Activated T-helper 17 cell treated with anti-CD3 and anti-CD28 coated beads, Interleukin-2, amount 50 U/mL, for 72 hours (primary cell): ENCODE measurements at regions not wholly inside any gene's neighbourhood (a gene's known extent, or its start where the extent isn't known, plus 50 kb on each side); places are given as distances from the start of the nearest gene placed in this dataset.
"Not testable (repeated sequence)": the region's sequence is repeated elsewhere in the genome, so short reads cannot be mapped to it uniquely, and the experiment has no call there.

Experiments used
- ATAC-seq: fragments of 150-1000 bp; cut with Tn5 transposase; replicated peaks from 2 replicates; pipeline ENCODE4 v1.10.0; 2021; ENCODE audit warnings: mild to moderate bottlenecking, moderate library complexity
- H3K27ac Mint-ChIP-seq: one replicate; pipeline ENCODE4 v1.8.0; 2022; ENCODE audit warnings: mixed read lengths
- H3K27me3 Mint-ChIP-seq: one replicate; pipeline ENCODE4 v1.8.0; 2022; ENCODE audit warnings: mixed read lengths
- H3K36me3 Mint-ChIP-seq: one replicate; pipeline ENCODE4 v1.8.0; 2022; ENCODE audit warnings: low read depth, mild to moderate bottlenecking, mixed read lengths
- H3K4me1 Mint-ChIP-seq: one replicate; pipeline ENCODE4 v1.8.0; 2022; ENCODE audit warnings: mixed read lengths
- H3K4me3 Mint-ChIP-seq: one replicate; pipeline ENCODE4 v1.8.0; 2022; ENCODE audit warnings: mild to moderate bottlenecking, mixed read lengths
- H3K9me3 Mint-ChIP-seq: one replicate; pipeline ENCODE4 v1.8.0; 2022; ENCODE audit warnings: mixed read lengths

DNA sequence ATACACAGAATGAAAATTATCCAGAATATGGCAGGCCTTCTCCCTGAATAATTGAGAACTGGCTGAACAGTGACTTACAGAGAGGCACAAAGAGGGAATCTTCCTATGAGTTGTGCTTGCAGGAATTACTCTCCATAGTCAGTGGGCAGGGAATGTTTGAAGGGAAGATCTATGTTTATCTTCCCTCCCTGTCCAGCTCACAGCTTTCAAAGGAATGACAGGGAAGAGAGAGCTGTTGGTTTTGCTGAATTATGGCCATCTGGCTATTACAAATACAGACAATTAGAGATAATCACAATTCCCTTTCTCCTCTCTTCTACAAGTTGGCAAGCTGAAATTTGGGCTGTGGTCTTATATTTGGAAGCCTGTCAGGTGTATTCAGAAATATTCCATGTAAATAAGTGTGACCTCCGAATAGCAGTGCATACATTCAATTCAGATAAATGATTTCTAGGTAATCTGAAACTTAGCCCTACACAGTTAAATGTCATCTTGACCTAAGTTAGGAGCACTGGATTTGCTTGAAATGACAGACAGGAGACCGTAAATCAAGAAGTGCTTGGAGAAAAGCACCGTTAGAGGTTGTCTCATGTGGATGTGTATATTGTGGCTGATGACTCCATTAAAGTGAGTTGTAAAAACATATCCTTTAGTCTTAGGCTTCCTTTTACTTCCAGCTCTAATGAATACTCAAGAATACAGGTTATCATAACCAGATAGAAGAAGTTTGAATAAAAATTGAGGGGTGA, 136.8 kb downstream of the C4orf33 start:
- no peaks in the 10 kb centered on the region for H3K4me1 Mint-ChIP-seq
- peaks cover 6% of the 10 kb centered on the region for H3K27me3 Mint-ChIP-seq
- ATAC-seq = no peak
- H3K9me3 Mint-ChIP-seq = no peaks in the 10 kb centered on the region
- H3K36me3 Mint-ChIP-seq = no peaks in the 10 kb centered on the region
- no peak overlapping the region for H3K27ac Mint-ChIP-seq
- H3K4me3 Mint-ChIP-seq = no peak overlapping the region

GRCh38 chr4:129233691-129234090, 137.7 kb downstream of the C4orf33 start:
- ATAC-seq = no peak
- Mint-ChIP-seq H3K36me3 (no peaks in the 10 kb centered on the region), H3K27ac (no peak overlapping the region), H3K9me3 (no peaks in the 10 kb centered on the region), H3K4me1 (no peaks in the 10 kb centered on the region), H3K27me3 (peaks cover 6% of the 10 kb centered on the region), H3K4me3 (no peak overlapping the region)

DNA sequence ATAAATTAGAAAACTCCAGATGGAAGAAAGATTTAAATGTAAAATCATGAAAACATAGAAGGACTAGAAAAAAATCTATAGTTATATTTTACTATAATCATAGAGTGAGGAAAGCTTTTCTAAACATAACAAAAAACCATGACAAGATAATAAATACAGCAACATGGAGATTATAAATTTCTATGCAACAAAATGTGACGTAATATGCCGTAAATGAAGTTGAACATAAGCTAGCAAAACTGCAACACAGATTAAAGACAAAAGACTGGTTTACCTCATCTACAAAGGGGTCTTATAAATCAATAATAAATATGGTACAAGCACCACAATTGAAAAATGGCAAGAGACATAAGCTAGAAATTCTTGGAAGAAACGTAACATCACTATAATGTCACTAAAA, 140.4 kb downstream of the C4orf33 start:
- Mint-ChIP-seq H3K9me3 (no peaks in the 10 kb centered on the region), H3K4me1 (no peaks in the 10 kb centered on the region), H3K36me3 (no peaks in the 10 kb centered on the region), H3K4me3 (no peak overlapping the region), H3K27me3 (peaks cover 6% of the 10 kb centered on the region), H3K27ac (no peak overlapping the region)
- ATAC-seq = no peak

DNA sequence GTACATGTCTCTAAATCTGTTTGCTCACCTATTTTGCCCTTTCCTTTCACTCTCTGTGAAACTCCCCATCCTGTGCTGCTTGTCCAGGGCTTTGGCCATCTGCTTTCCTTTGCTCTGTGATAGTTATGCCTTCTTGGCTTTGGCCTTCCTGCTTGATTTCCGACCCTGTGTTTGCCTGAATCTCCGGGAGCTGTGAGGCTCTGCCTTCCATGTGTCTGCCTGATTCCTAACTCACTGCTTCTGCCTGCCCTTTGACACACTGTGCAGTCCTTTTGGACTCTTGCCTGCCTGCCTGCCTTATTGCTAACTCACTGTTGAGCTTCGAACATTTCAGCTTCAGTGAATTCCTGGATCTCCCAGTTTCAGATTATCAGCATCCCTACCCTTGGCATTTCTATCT, 143.1 kb downstream of the C4orf33 start:
- Mint-ChIP-seq H3K9me3 (no peaks in the 10 kb centered on the region), H3K4me3 (no peak overlapping the region), H3K36me3 (no peaks in the 10 kb centered on the region), H3K27me3 (peaks cover 6% of the 10 kb centered on the region), H3K27ac (no peak overlapping the region), H3K4me1 (no peaks in the 10 kb centered on the region)
- no peak for ATAC-seq

GRCh38 chr4:129240816-129241215, 144.9 kb downstream of the C4orf33 start:
- no peaks in the 10 kb centered on the region for H3K9me3 Mint-ChIP-seq
- no peak for ATAC-seq
- no peaks in the 10 kb centered on the region for H3K4me1 Mint-ChIP-seq
- no peaks in the 10 kb centered on the region for H3K36me3 Mint-ChIP-seq
- H3K27me3 Mint-ChIP-seq = peaks cover 6% of the 10 kb centered on the region
- no peak overlapping the region for H3K27ac Mint-ChIP-seq
- H3K4me3 Mint-ChIP-seq = no peak overlapping the region

GRCh38 chr4:129246145-129246544, 150.2 kb downstream of the C4orf33 start:
- H3K27ac Mint-ChIP-seq = no peak overlapping the region
- H3K27me3 Mint-ChIP-seq = peaks cover 5% of the 10 kb centered on the region
- no peak for ATAC-seq
- H3K4me1 Mint-ChIP-seq = no peaks in the 10 kb centered on the region
- no peaks in the 10 kb centered on the region for H3K9me3 Mint-ChIP-seq
- no peaks in the 10 kb centered on the region for H3K36me3 Mint-ChIP-seq
- no peak overlapping the region for H3K4me3 Mint-ChIP-seq

DNA sequence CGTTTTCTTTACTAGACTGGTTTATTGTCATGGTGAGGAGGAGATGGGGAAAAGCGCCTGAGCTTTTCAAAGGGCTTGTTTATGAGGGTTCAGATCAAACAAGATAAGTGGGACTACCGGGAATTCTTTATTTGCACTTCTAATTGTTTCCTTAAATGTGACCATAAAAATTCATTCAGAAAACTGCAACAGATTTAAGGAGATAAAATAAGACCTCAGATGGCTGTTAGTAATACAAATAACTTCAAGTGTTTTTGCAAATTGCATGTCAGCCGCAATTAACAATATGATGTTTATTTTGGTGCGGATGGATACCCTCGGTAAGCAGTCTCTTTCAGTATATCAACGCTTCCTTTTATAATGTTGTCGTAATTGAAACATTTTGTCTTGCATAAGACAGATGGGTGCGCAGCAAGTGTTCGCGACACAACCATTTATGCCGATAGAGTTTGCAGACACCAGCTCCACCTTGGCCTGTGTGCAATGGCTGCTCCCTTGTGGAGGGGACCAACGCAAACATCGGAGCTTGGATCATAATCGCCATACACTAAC, 151.0 kb downstream of the C4orf33 start:
- Mint-ChIP-seq H3K4me3 (no peak overlapping the region), H3K9me3 (no peaks in the 10 kb centered on the region), H3K27me3 (peaks cover 5% of the 10 kb centered on the region), H3K4me1 (no peaks in the 10 kb centered on the region), H3K36me3 (no peaks in the 10 kb centered on the region), H3K27ac (no peak overlapping the region)
- ATAC-seq = no peak

- H3K4me1 Mint-ChIP-seq = no peaks in the 10 kb centered on the region
- peaks cover 5% of the 10 kb centered on the region for H3K27me3 Mint-ChIP-seq
- no peak overlapping the region for H3K27ac Mint-ChIP-seq
- H3K36me3 Mint-ChIP-seq = no peaks in the 10 kb centered on the region
- no peak for ATAC-seq
- H3K9me3 Mint-ChIP-seq = no peaks in the 10 kb centered on the region
- no peak overlapping the region for H3K4me3 Mint-ChIP-seq
Measured at GRCh38 chr4:129248621-129249020, 152.7 kb downstream of the C4orf33 start.

DNA sequence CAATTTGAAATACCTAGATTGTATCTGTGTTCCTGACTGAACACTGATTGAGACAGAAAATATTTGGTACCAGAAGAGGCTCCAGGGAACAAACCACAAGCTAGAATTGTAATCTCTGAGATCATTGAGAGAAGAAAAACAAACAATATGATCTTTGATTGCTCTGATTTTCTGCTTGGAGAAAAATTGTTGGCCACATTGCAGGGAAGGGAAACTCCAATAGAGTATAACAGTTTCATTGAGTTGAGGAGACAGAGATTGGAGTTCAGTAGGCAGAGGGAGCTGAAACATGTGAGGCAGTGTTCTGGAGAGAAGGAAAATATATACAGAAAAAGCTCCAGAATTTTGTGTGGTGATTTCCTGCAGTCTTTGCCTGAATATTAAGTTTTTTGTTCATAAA, 158.2 kb downstream of the C4orf33 start:
- H3K4me3 Mint-ChIP-seq = no peak overlapping the region
- ATAC-seq = no peak
- H3K36me3 Mint-ChIP-seq = no peaks in the 10 kb centered on the region
- no peak overlapping the region for H3K27ac Mint-ChIP-seq
- no peaks in the 10 kb centered on the region for H3K4me1 Mint-ChIP-seq
- H3K27me3 Mint-ChIP-seq = peaks cover 3% of the 10 kb centered on the region
- H3K9me3 Mint-ChIP-seq = no peaks in the 10 kb centered on the region

DNA sequence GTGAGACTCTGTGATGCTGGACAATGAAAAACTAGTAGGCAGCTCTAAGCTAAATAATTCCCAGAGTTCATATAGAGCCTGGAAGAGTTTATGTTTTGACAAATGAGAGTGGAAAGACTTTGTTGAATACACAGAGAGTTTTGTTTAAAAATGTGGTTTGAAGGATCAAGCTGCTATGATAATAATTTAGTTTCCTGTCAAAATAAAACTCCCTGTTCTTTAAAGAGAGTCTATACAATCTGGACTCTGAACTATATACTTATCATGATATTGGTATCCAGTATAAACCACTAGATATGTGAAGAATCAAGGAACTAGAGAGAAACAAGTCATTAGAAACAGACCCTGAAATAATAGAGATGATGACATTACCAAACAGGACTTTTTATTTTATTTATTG, 158.6 kb downstream of the C4orf33 start:
- no peak overlapping the region for H3K27ac Mint-ChIP-seq
- ATAC-seq = no peak
- H3K4me1 Mint-ChIP-seq = no peaks in the 10 kb centered on the region
- H3K4me3 Mint-ChIP-seq = no peak overlapping the region
- H3K27me3 Mint-ChIP-seq = peaks cover 3% of the 10 kb centered on the region
- H3K9me3 Mint-ChIP-seq = no peaks in the 10 kb centered on the region
- H3K36me3 Mint-ChIP-seq = no peaks in the 10 kb centered on the region

GRCh38 chr4:129261584-129261983, 165.6 kb downstream of the C4orf33 start:
- H3K27me3 Mint-ChIP-seq = peaks cover 3% of the 10 kb centered on the region
- H3K9me3 Mint-ChIP-seq = peaks cover 3% of the 10 kb centered on the region
- H3K36me3 Mint-ChIP-seq = no peaks in the 10 kb centered on the region
- no peak overlapping the region for H3K4me3 Mint-ChIP-seq
- ATAC-seq = no peak
- H3K4me1 Mint-ChIP-seq = peaks cover 3% of the 10 kb centered on the region
- no peak overlapping the region for H3K27ac Mint-ChIP-seq

DNA sequence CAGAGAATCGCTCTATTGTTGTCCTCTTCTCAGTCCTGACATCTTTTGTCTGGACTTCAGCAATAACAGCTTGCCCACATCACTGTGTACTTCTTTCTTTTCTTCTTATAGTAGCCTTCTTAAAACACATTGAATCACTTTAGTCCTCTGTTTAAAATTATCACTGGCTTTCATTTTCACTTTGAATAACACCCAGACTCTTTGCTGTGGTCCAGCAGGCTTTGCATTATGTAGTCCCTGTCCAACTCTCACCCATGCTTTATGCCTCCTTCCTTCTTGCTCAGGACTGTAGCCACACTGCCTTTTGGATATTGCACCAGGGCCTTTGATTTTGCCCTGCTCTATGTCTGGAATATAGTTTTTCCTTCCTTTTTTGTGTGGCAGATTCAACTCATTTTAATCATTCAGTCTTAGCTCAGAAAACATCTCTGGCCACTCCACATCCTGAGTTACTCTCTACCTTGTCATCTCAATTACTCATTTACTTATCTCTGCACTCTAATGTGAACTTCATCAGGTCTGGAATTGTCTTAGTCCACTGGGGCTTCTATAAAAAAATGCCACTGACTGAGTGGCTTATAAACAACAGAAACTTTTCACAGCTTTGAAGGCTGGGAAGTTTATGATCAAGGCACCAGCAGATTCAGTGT, 168.2 kb downstream of the C4orf33 start:
- peak overlapping the region; percentile 4 for H3K4me3 Mint-ChIP-seq
- peaks cover 3% of the 10 kb centered on the region for H3K27me3 Mint-ChIP-seq
- ATAC-seq = peak; percentile 68
- H3K4me1 Mint-ChIP-seq = peaks cover 3% of the 10 kb centered on the region
- H3K27ac Mint-ChIP-seq = no peak overlapping the region
- no peaks in the 10 kb centered on the region for H3K36me3 Mint-ChIP-seq
- peaks cover 3% of the 10 kb centered on the region for H3K9me3 Mint-ChIP-seq

- Mint-ChIP-seq H3K27me3 (peaks cover 4% of the 10 kb centered on the region), H3K27ac (no peak overlapping the region), H3K4me3 (no peak overlapping the region), H3K4me1 (no peaks in the 10 kb centered on the region), H3K36me3 (no peaks in the 10 kb centered on the region), H3K9me3 (no peaks in the 10 kb centered on the region)
- ATAC-seq = no peak
Measured at GRCh38 chr4:129278868-129279267, 182.9 kb downstream of the C4orf33 start.

GRCh38 chr4:129282293-129282692, 186.3 kb downstream of the C4orf33 start:
- H3K9me3 Mint-ChIP-seq = no peaks in the 10 kb centered on the region
- peaks cover 4% of the 10 kb centered on the region for H3K27me3 Mint-ChIP-seq
- no peak overlapping the region for H3K4me3 Mint-ChIP-seq
- no peaks in the 10 kb centered on the region for H3K4me1 Mint-ChIP-seq
- H3K27ac Mint-ChIP-seq = no peak overlapping the region
- no peaks in the 10 kb centered on the region for H3K36me3 Mint-ChIP-seq
- ATAC-seq = no peak

DNA sequence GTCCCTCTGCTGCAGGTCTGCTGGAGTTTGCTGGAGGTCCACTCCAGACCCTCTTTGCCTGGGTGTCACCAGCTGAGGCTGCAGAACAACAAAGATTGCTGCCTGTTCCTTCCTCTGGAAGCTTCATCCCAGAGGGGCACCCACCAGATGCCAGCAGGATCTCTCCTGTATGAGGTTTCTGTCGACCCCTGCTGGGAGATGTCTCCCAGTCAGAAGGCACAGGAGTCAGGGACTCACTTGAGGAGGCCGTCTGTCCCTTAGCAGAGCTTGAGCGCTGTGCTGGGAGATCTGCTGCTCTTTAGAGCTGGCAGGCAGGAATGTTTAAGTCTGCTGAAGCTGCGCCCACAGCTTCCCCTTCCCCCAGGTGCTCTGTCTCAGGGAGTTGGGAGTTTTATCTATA, 196.2 kb downstream of the C4orf33 start:
- peaks cover 13% of the 10 kb centered on the region for H3K27me3 Mint-ChIP-seq
- H3K9me3 Mint-ChIP-seq, ATAC-seq, H3K4me1 Mint-ChIP-seq, H3K36me3 Mint-ChIP-seq, H3K4me3 Mint-ChIP-seq, H3K27ac Mint-ChIP-seq: not testable (repeated sequence)
